H9 (cell line): ENCODE measurements at regions not wholly inside any gene's neighbourhood (a gene's known extent, or its start where the extent isn't known, plus 50 kb on each side); places are given as distances from the start of the nearest gene placed in this dataset.
"Not testable (repeated sequence)": the region's sequence is repeated elsewhere in the genome, so short reads cannot be mapped to it uniquely, and the experiment has no call there.

Experiments
- DNase-seq: peaks from one replicate; pipeline ENCODE4 v3.0.0-alpha.2; 2017
- H2AFZ ChIP-seq: one replicate; pipeline ENCODE4 v1.6.1; 2013; ENCODE audit warnings: mild to moderate bottlenecking, low read length, control low read depth, moderate library complexity
- H2AK5ac ChIP-seq: 2 replicates; pipeline ENCODE4 v1.6.1; 2013; ENCODE audit warnings: low read length, control low read depth, mixed read lengths; ENCODE audit not compliant: insufficient read length
- H2BK120ac ChIP-seq: one replicate; pipeline ENCODE4 v1.6.1; 2013; ENCODE audit warnings: low read depth, mild to moderate bottlenecking, low read length, control low read depth, inconsistent platforms; ENCODE audit not compliant: poor library complexity, severe bottlenecking
- H2BK12ac ChIP-seq: 2 replicates; pipeline ENCODE4 v1.6.1; 2013; ENCODE audit warnings: low read length, control low read depth, mixed read lengths, low read depth; ENCODE audit not compliant: insufficient read length
- H2BK15ac ChIP-seq: 2 replicates; pipeline ENCODE4 v1.6.1; 2013; ENCODE audit warnings: low read depth, low read length, control low read depth
- H2BK20ac ChIP-seq: one replicate; pipeline ENCODE4 v1.6.1; 2013; ENCODE audit warnings: low read depth, mild to moderate bottlenecking, low read length, control low read depth, inconsistent platforms; ENCODE audit not compliant: poor library complexity, severe bottlenecking
- H2BK5ac ChIP-seq: 2 replicates; pipeline ENCODE4 v1.6.1; 2013; ENCODE audit warnings: low read length, control low read depth, mixed read lengths; ENCODE audit not compliant: insufficient read length
- H3K14ac ChIP-seq: 2 replicates; pipeline ENCODE4 v1.6.1; 2013; ENCODE audit warnings: low read length, control low read depth; ENCODE audit not compliant: insufficient read depth
- H3K18ac ChIP-seq: 2 replicates; pipeline ENCODE4 v1.6.1; 2013; ENCODE audit warnings: low read depth, mild to moderate bottlenecking, mixed read lengths, low read length, control low read depth; ENCODE audit not compliant: insufficient read length
- H3K23ac ChIP-seq: 2 replicates; pipeline ENCODE4 v1.6.1; 2013; ENCODE audit warnings: low read length, control low read depth, mixed read lengths, low read depth; ENCODE audit not compliant: insufficient read length
- H3K23me2 ChIP-seq: 2 replicates; pipeline ENCODE4 v1.6.1; 2013; ENCODE audit warnings: low read depth, mild to moderate bottlenecking, mixed read lengths, low read length, control low read depth; ENCODE audit not compliant: insufficient read length, poor library complexity, severe bottlenecking
- H3K27ac ChIP-seq: 2 replicates; pipeline ENCODE4 v1.5.1; 2013; ENCODE audit warnings: low read length, control low read depth, mixed read lengths, low read depth; ENCODE audit not compliant: insufficient read length
- H3K27me3 ChIP-seq: 2 replicates; pipeline ENCODE4 v1.6.1; 2013; ENCODE audit warnings: low read length, control low read depth, inconsistent platforms; ENCODE audit not compliant: insufficient read depth
- H3K4ac ChIP-seq: 2 replicates; pipeline ENCODE4 v1.6.1; 2013; ENCODE audit warnings: low read depth, mild to moderate bottlenecking, control low read depth, inconsistent platforms, low read length, moderate library complexity
- H3K4me1 ChIP-seq: 2 replicates; pipeline ENCODE4 v1.6.1; 2013; ENCODE audit warnings: low read length, control low read depth, inconsistent platforms; ENCODE audit not compliant: insufficient read depth
- H3K4me2 ChIP-seq: 2 replicates; pipeline ENCODE4 v1.6.1; 2013; ENCODE audit warnings: low read length, control low read depth, mixed read lengths; ENCODE audit not compliant: insufficient read length, insufficient read depth
- H3K56ac ChIP-seq: 2 replicates; pipeline ENCODE4 v1.6.1; 2013; ENCODE audit warnings: low read depth, mild to moderate bottlenecking, mixed read lengths, low read length, control low read depth; ENCODE audit not compliant: insufficient read length
- H3K79me1 ChIP-seq: 2 replicates; pipeline ENCODE4 v1.6.1; 2013; ENCODE audit warnings: low read depth, mild to moderate bottlenecking, moderate library complexity, low read length, control low read depth, inconsistent platforms; ENCODE audit not compliant: insufficient read depth, poor library complexity, severe bottlenecking
- H3K79me2 ChIP-seq: 2 replicates; pipeline ENCODE4 v1.6.1; 2013; ENCODE audit warnings: low read length, control low read depth, inconsistent platforms; ENCODE audit not compliant: insufficient read depth
- H3K9ac ChIP-seq: 2 replicates; pipeline ENCODE4 v1.6.1; 2013; ENCODE audit warnings: low read length, control low read depth, mixed read lengths; ENCODE audit not compliant: insufficient read length; ENCODE audit errors: extremely low read depth
- H3K9me3 ChIP-seq: one replicate; pipeline ENCODE4 v1.6.1; 2013; ENCODE audit warnings: low read depth, low read length, inconsistent platforms; ENCODE audit not compliant: control insufficient read depth
- H3T11ph ChIP-seq: one replicate; pipeline ENCODE4 v1.6.1; 2013; ENCODE audit warnings: mild to moderate bottlenecking, low read length, control low read depth, inconsistent platforms
- H4K20me1 ChIP-seq: one replicate; pipeline ENCODE4 v1.6.1; 2013; ENCODE audit not compliant: control insufficient read depth, insufficient read length, insufficient read depth
- H4K5ac ChIP-seq: 2 replicates; pipeline ENCODE4 v1.6.1; 2013; ENCODE audit warnings: low read depth, mild to moderate bottlenecking, mixed read lengths, low read length, control low read depth; ENCODE audit not compliant: insufficient read length
- H4K8ac ChIP-seq: replicated peaks from 2 replicates; pipeline ENCODE4 v1.6.1; 2013; ENCODE audit warnings: low read length, control low read depth, mixed read lengths, low read depth; ENCODE audit not compliant: insufficient read length
- H4K91ac ChIP-seq: 2 replicates; pipeline ENCODE4 v1.6.1; 2013; ENCODE audit warnings: low read depth, mild to moderate bottlenecking, moderate library complexity, mixed read lengths, low read length, control low read depth; ENCODE audit not compliant: insufficient read length
- H3K27ac Mint-ChIP-seq, 3 experiments: 2 replicates in 2 of 3; 3 replicates in 1 of 3; pipeline ENCODE4 v1.8.0; 2020 to 2021; ENCODE audit warnings: mixed read lengths in 3 of 3, mild to moderate bottlenecking in 1 of 3, moderate library complexity in 1 of 3
- H3K27me3 Mint-ChIP-seq: 2 replicates; pipeline ENCODE4 v1.8.0; 2021; ENCODE audit warnings: low read depth, mild to moderate bottlenecking, moderate library complexity, mixed read lengths
- H3K36me3 Mint-ChIP-seq, 3 experiments: 2 replicates in 2 of 3; 3 replicates in 1 of 3; pipeline ENCODE4 v1.8.0; 2020 to 2021; ENCODE audit warnings: low read depth in 3 of 3, mixed read lengths in 3 of 3; ENCODE audit not compliant: insufficient read depth in 1 of 3
- H3K4me1 Mint-ChIP-seq, 2 experiments: 2 replicates each; pipeline ENCODE4 v1.8.0; 2020; ENCODE audit warnings: mixed read lengths in 2 of 2
- H3K4me3 Mint-ChIP-seq, 2 experiments: 2 replicates in 1 of 2; 3 replicates in 1 of 2; pipeline ENCODE4 v1.8.0; 2020 to 2021; ENCODE audit warnings: mild to moderate bottlenecking in 2 of 2, mixed read lengths in 2 of 2, moderate library complexity in 1 of 2
- H3K9me3 Mint-ChIP-seq, 2 experiments: 2 replicates in 1 of 2; 3 replicates in 1 of 2; pipeline ENCODE4 v1.8.0; 2020; ENCODE audit warnings: mild to moderate bottlenecking in 2 of 2, mixed read lengths in 2 of 2, moderate library complexity in 1 of 2
- WGBS: extraction: QIAGEN DNeasy Blood & Tissue Kit; methylation state at CpG from one replicate; pipeline ENCODE4 v1.1.7; 2013; ENCODE audit warnings: missing lambda C conversion rate, low lambda C conversion rate, mixed read lengths; ENCODE audit not compliant: insufficient read length; ENCODE audit errors: extremely low coverage; 5-methylcytosine and 5-hydroxymethylcytosine counted together
- TF ChIP-seq, protein P1 (sequence below): fragments of 200-600 bp; sonication (generic); conservative IDR thresholded peaks from 3 replicates; pipeline ENCODE4 v1.8.0; 2021; ENCODE audit warnings: antibody characterized with exemption, mild to moderate bottlenecking

DNA sequence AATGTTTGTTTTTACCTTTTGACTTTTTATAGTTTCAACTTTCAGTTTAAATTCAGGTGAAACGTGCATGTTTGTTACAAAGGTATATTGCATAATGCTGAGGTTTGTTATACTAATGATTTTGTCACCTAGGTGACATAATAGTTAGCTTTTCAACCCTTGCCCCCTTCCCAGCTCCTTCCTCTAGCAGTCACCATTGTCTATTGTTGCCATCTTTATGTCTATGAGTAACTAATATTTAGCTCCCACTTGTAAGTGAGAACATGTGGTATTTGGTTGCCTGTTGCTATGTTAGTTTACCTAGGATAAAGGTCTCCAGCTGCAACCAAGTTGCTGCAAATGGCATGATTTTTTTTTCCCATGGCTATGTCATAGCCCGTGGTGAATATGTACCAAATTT is 322.3 kb upstream of the SETBP1 start:
- no peaks in the 10 kb centered on the region for H3K27me3 ChIP-seq
- H2BK12ac ChIP-seq, result no peak overlapping the region
- H3K23me2 ChIP-seq, result no peaks in the 10 kb centered on the region
- H2BK15ac ChIP-seq, result no peak overlapping the region
- H3K79me1 ChIP-seq, result no peaks in the 10 kb centered on the region
- WGBS, result no CpG with 5 or more reads among the region's 2 CpGs
- no peak overlapping the region for H3K18ac ChIP-seq
- no peak overlapping the region for H3K14ac ChIP-seq
- no peak overlapping the region for H3K27ac Mint-ChIP-seq
- H2BK5ac ChIP-seq, result no peak overlapping the region
- H3K23ac ChIP-seq, result no peak overlapping the region
- 0 out of 5 replicates have a peak, but pooled peaks cover 0 to 3% of the 10 kb centered on the region in 2 experiments for H3K9me3 Mint-ChIP-seq
- no peaks in the 10 kb centered on the region for H3K79me2 ChIP-seq
- no peak overlapping the region for H2AFZ ChIP-seq
- H3K4me2 ChIP-seq, result no peak overlapping the region
- TF ChIP-seq, protein P1, sequence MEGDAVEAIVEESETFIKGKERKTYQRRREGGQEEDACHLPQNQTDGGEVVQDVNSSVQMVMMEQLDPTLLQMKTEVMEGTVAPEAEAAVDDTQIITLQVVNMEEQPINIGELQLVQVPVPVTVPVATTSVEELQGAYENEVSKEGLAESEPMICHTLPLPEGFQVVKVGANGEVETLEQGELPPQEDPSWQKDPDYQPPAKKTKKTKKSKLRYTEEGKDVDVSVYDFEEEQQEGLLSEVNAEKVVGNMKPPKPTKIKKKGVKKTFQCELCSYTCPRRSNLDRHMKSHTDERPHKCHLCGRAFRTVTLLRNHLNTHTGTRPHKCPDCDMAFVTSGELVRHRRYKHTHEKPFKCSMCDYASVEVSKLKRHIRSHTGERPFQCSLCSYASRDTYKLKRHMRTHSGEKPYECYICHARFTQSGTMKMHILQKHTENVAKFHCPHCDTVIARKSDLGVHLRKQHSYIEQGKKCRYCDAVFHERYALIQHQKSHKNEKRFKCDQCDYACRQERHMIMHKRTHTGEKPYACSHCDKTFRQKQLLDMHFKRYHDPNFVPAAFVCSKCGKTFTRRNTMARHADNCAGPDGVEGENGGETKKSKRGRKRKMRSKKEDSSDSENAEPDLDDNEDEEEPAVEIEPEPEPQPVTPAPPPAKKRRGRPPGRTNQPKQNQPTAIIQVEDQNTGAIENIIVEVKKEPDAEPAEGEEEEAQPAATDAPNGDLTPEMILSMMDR, result no peak
- no peak overlapping the region for H2BK120ac ChIP-seq
- no peak overlapping the region for H4K5ac ChIP-seq
- no peaks in the 10 kb centered on the region; a peak in 1 of 7 replicates for H3K36me3 Mint-ChIP-seq
- no peak for DNase-seq
- no peak overlapping the region for H3K56ac ChIP-seq
- no peaks in the 10 kb centered on the region for H3K4me1 ChIP-seq
- no peak overlapping the region for H4K8ac ChIP-seq
- H3T11ph ChIP-seq, result no peak overlapping the region
- no peak overlapping the region for H2BK20ac ChIP-seq
- no peaks in the 10 kb centered on the region for H3K27me3 Mint-ChIP-seq
- no peaks in the 10 kb centered on the region for H4K20me1 ChIP-seq
- H3K9ac ChIP-seq, result no peak overlapping the region
- peaks cover 6 to 10% of the 10 kb centered on the region in 2 experiments for H3K4me1 Mint-ChIP-seq
- H3K9me3 ChIP-seq, result no peaks in the 10 kb centered on the region
- H3K27ac ChIP-seq, result no peak overlapping the region
- H3K4ac ChIP-seq, result no peak overlapping the region
- H2AK5ac ChIP-seq, result no peak overlapping the region
- no peak overlapping the region for H4K91ac ChIP-seq
- no peak overlapping the region for H3K4me3 Mint-ChIP-seq

DNA sequence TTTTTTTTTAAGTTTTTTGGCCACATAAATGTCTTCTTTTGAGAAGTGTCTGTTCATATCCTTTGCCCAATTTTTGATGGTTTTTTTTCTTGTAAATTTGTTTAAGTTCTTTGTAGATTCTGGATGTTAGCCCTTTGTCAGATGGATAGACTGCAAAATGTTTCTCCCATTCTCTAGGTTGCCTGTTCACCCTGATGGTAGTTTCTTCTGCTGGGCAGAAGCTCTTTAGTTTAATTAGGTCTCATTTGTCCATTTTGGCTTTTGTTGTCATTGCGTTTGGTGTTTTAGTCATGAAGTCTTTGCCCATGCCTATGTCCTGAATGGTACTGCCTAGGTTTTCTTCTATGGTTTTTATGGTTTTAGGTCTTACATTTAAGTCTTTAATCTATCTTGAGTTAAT is 320.9 kb upstream of the SETBP1 start:
- H2BK20ac ChIP-seq, H3K23ac ChIP-seq, H3K4me1 Mint-ChIP-seq, H3K4me2 ChIP-seq, H3K27ac Mint-ChIP-seq, H4K91ac ChIP-seq, H3K79me2 ChIP-seq, H2AK5ac ChIP-seq, H2BK5ac ChIP-seq, H3K9me3 Mint-ChIP-seq, H3K79me1 ChIP-seq, H3K27ac ChIP-seq, H3K27me3 ChIP-seq, H2BK15ac ChIP-seq, H3K56ac ChIP-seq, H3K4ac ChIP-seq, H2BK12ac ChIP-seq, H3K9me3 ChIP-seq, H3K4me3 Mint-ChIP-seq, H3K18ac ChIP-seq, H3K4me1 ChIP-seq, H3K14ac ChIP-seq, H3K23me2 ChIP-seq, DNase-seq, H4K20me1 ChIP-seq, H3T11ph ChIP-seq, H3K36me3 Mint-ChIP-seq, H4K5ac ChIP-seq, H3K9ac ChIP-seq, H2AFZ ChIP-seq, H3K27me3 Mint-ChIP-seq, H2BK120ac ChIP-seq, H4K8ac ChIP-seq: not testable (repeated sequence)
- WGBS, result no CpG with 5 or more reads among the region's 1 CpG
